ENCODE measurements at regions not wholly inside any gene's neighbourhood (a gene's known extent, or its start where the extent isn't known, plus 50 kb on each side); places are given as distances from the start of the nearest gene placed in this dataset.

DNA sequence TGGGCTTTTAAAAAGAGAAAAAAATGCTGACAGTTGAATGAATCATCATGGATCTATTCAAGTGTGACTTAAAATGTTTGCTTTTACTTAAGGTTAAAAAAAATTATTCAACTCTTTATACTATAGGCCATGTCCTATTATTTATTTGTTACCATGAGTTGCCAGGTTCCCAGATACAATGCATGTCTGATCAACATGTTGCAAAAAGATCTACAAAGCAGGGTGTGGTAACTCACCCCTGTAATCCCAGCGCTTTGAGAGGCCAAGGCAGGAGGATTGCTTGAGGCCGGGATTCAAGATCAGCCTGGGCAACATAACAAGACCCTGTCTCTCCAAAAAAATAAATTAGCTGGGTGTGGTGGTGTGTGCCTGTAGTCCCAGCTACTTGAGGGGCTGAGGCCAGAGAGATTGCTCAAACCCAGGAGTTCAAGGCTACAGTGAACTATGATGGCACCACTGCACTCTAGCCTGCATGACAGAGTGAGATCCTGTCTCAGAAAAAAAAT, 460.8 kb downstream of the BCAT1 start:
- TF ChIP-seq, protein P1, sequence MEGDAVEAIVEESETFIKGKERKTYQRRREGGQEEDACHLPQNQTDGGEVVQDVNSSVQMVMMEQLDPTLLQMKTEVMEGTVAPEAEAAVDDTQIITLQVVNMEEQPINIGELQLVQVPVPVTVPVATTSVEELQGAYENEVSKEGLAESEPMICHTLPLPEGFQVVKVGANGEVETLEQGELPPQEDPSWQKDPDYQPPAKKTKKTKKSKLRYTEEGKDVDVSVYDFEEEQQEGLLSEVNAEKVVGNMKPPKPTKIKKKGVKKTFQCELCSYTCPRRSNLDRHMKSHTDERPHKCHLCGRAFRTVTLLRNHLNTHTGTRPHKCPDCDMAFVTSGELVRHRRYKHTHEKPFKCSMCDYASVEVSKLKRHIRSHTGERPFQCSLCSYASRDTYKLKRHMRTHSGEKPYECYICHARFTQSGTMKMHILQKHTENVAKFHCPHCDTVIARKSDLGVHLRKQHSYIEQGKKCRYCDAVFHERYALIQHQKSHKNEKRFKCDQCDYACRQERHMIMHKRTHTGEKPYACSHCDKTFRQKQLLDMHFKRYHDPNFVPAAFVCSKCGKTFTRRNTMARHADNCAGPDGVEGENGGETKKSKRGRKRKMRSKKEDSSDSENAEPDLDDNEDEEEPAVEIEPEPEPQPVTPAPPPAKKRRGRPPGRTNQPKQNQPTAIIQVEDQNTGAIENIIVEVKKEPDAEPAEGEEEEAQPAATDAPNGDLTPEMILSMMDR (conservative IDR thresholded peaks at IDR 0.05; ENCODE audit: low read depth, low read length), result no peak
- TF ChIP-seq CEBPB (IDR thresholded peaks at IDR 0.05; ENCODE audit: low read depth, low read length), result no peak
- no peak for TF ChIP-seq RAD21 (IDR thresholded peaks at IDR 0.05; ENCODE audit: low read length)
- TF ChIP-seq BHLHE40 (IDR thresholded peaks at IDR 0.05; ENCODE audit: low read depth, low read length), result no peak
- no peak for TF ChIP-seq CHD1 (IDR thresholded peaks at IDR 0.05; ENCODE audit: low read depth, low read length)
- TF ChIP-seq, protein P2, sequence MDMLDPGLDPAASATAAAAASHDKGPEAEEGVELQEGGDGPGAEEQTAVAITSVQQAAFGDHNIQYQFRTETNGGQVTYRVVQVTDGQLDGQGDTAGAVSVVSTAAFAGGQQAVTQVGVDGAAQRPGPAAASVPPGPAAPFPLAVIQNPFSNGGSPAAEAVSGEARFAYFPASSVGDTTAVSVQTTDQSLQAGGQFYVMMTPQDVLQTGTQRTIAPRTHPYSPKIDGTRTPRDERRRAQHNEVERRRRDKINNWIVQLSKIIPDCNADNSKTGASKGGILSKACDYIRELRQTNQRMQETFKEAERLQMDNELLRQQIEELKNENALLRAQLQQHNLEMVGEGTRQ (IDR thresholded peaks at IDR 0.05; ENCODE audit: low read depth, low read length), result no peak
- TF ChIP-seq MAZ (IDR thresholded peaks at IDR 0.05; ENCODE audit: borderline replicate concordance, low read depth, low read length), result no peak
- TF ChIP-seq RFX5 (IDR thresholded peaks at IDR 0.05; ENCODE audit: low read depth, low read length), result no peak
- TF ChIP-seq POLR2A (IDR thresholded peaks at IDR 0.05; ENCODE audit: low read depth, low read length), result no peak

Measured in IMR-90 (cell line).